Activated T-helper 17 cell treated with anti-CD3 and anti-CD28 coated beads, Interleukin-2, amount 50 U/mL, for 72 hours (primary cell): ENCODE measurements at regions not wholly inside any gene's neighbourhood (a gene's known extent, or its start where the extent isn't known, plus 50 kb on each side); places are given as distances from the start of the nearest gene placed in this dataset.

Experiments used
- ATAC-seq: fragments of 150-1000 bp; cut with Tn5 transposase; replicated peaks from 2 replicates; pipeline ENCODE4 v1.10.0; 2021; ENCODE audit warnings: mild to moderate bottlenecking, moderate library complexity
- H3K27ac Mint-ChIP-seq: one replicate; pipeline ENCODE4 v1.8.0; 2022; ENCODE audit warnings: mixed read lengths
- H3K27me3 Mint-ChIP-seq: one replicate; pipeline ENCODE4 v1.8.0; 2022; ENCODE audit warnings: mixed read lengths
- H3K36me3 Mint-ChIP-seq: one replicate; pipeline ENCODE4 v1.8.0; 2022; ENCODE audit warnings: low read depth, mild to moderate bottlenecking, mixed read lengths
- H3K4me1 Mint-ChIP-seq: one replicate; pipeline ENCODE4 v1.8.0; 2022; ENCODE audit warnings: mixed read lengths
- H3K4me3 Mint-ChIP-seq: one replicate; pipeline ENCODE4 v1.8.0; 2022; ENCODE audit warnings: mild to moderate bottlenecking, mixed read lengths
- H3K9me3 Mint-ChIP-seq: one replicate; pipeline ENCODE4 v1.8.0; 2022; ENCODE audit warnings: mixed read lengths

GRCh38 chr10:58140691-58141347, 126.9 kb downstream of the IPMK start:
- no peak for ATAC-seq
- peaks cover 11% of the 10 kb centered on the region for H3K27me3 Mint-ChIP-seq

GRCh38 chr10:58140054-58140453, 127.6 kb downstream of the IPMK start:
- no peaks in the 10 kb centered on the region for H3K9me3 Mint-ChIP-seq
- no peak for ATAC-seq
- H3K4me3 Mint-ChIP-seq, result no peak overlapping the region
- no peak overlapping the region for H3K27ac Mint-ChIP-seq
- peaks cover 11% of the 10 kb centered on the region for H3K27me3 Mint-ChIP-seq
- H3K36me3 Mint-ChIP-seq, result no peaks in the 10 kb centered on the region
- H3K4me1 Mint-ChIP-seq, result no peaks in the 10 kb centered on the region

More at GRCh38 chr10:58140691-58141347, 126.9 kb downstream of the IPMK start:
- Mint-ChIP-seq H3K9me3 (no peaks in the 10 kb centered on the region), H3K4me3 (no peak overlapping the region), H3K27ac (no peak overlapping the region), H3K4me1 (no peaks in the 10 kb centered on the region), H3K36me3 (no peaks in the 10 kb centered on the region)

GRCh38 chr10:58137813-58138212, 129.9 kb downstream of the IPMK start:
- Mint-ChIP-seq H3K36me3 (no peaks in the 10 kb centered on the region), H3K27me3 (peaks cover 11% of the 10 kb centered on the region), H3K27ac (no peak overlapping the region), H3K4me3 (no peak overlapping the region), H3K4me1 (no peaks in the 10 kb centered on the region), H3K9me3 (no peaks in the 10 kb centered on the region)
- no peak for ATAC-seq

GRCh38 chr10:58115218-58116050, 152.3 kb downstream of the IPMK start:
- no peaks in the 10 kb centered on the region for H3K36me3 Mint-ChIP-seq
- H3K27ac Mint-ChIP-seq, result no peak overlapping the region
- ATAC-seq, result no peak
- H3K4me1 Mint-ChIP-seq, result no peaks in the 10 kb centered on the region
- peaks cover 3% of the 10 kb centered on the region for H3K27me3 Mint-ChIP-seq
- H3K4me3 Mint-ChIP-seq, result no peak overlapping the region
- H3K9me3 Mint-ChIP-seq, result no peaks in the 10 kb centered on the region

GRCh38 chr10:58109731-58110130, 158.0 kb downstream of the IPMK start:
- no peak overlapping the region for H3K27ac Mint-ChIP-seq
- no peaks in the 10 kb centered on the region for H3K36me3 Mint-ChIP-seq
- peaks cover 3% of the 10 kb centered on the region for H3K27me3 Mint-ChIP-seq
- H3K4me1 Mint-ChIP-seq, result no peaks in the 10 kb centered on the region
- no peak for ATAC-seq
- H3K4me3 Mint-ChIP-seq, result no peak overlapping the region
- no peaks in the 10 kb centered on the region for H3K9me3 Mint-ChIP-seq

GRCh38 chr10:58107506-58107905, 160.2 kb downstream of the IPMK start:
- Mint-ChIP-seq H3K4me1 (no peaks in the 10 kb centered on the region), H3K9me3 (no peaks in the 10 kb centered on the region), H3K4me3 (no peak overlapping the region), H3K27me3 (peaks cover 1% of the 10 kb centered on the region), H3K27ac (no peak overlapping the region), H3K36me3 (no peaks in the 10 kb centered on the region)
- ATAC-seq, result peak; percentile 34

GRCh38 chr10:58106211-58107035, 161.3 kb downstream of the IPMK start:
- H3K36me3 Mint-ChIP-seq, result no peaks in the 10 kb centered on the region
- no peak overlapping the region for H3K4me3 Mint-ChIP-seq
- no peaks in the 10 kb centered on the region for H3K9me3 Mint-ChIP-seq
- no peak overlapping the region for H3K27ac Mint-ChIP-seq
- ATAC-seq, result no peak
- peaks cover 4% of the 10 kb centered on the region for H3K27me3 Mint-ChIP-seq
- no peaks in the 10 kb centered on the region for H3K4me1 Mint-ChIP-seq

- H3K27ac Mint-ChIP-seq, result no peak overlapping the region
- no peak overlapping the region for H3K4me3 Mint-ChIP-seq
- ATAC-seq, result no peak
- H3K9me3 Mint-ChIP-seq, result no peaks in the 10 kb centered on the region
- H3K36me3 Mint-ChIP-seq, result no peaks in the 10 kb centered on the region
- H3K27me3 Mint-ChIP-seq, result peaks cover 4% of the 10 kb centered on the region
- no peaks in the 10 kb centered on the region for H3K4me1 Mint-ChIP-seq
Measured at GRCh38 chr10:58104351-58104751, 163.3 kb downstream of the IPMK start.

- Mint-ChIP-seq H3K27me3 (peaks cover 4% of the 10 kb centered on the region), H3K4me3 (no peak overlapping the region), H3K4me1 (no peaks in the 10 kb centered on the region), H3K36me3 (no peaks in the 10 kb centered on the region), H3K27ac (no peak overlapping the region), H3K9me3 (no peaks in the 10 kb centered on the region)
- no peak for ATAC-seq
Measured at GRCh38 chr10:58102897-58103296, 164.8 kb downstream of the IPMK start.

GRCh38 chr10:58101682-58102081, 166.0 kb downstream of the IPMK start:
- ATAC-seq, result no peak

GRCh38 chr10:58094985-58095718, 172.5 kb downstream of the IPMK start:
- Mint-ChIP-seq H3K4me1 (no peaks in the 10 kb centered on the region), H3K27ac (no peak overlapping the region), H3K36me3 (no peaks in the 10 kb centered on the region), H3K4me3 (no peak overlapping the region), H3K9me3 (no peaks in the 10 kb centered on the region), H3K27me3 (no peaks in the 10 kb centered on the region)
- no peak for ATAC-seq

More at GRCh38 chr10:58101682-58102081, 166.0 kb downstream of the IPMK start:
- no peaks in the 10 kb centered on the region for H3K9me3 Mint-ChIP-seq
- H3K4me1 Mint-ChIP-seq, result no peaks in the 10 kb centered on the region
- H3K36me3 Mint-ChIP-seq, result no peaks in the 10 kb centered on the region
- no peak overlapping the region for H3K27ac Mint-ChIP-seq
- peaks cover 4% of the 10 kb centered on the region for H3K27me3 Mint-ChIP-seq
- no peak overlapping the region for H3K4me3 Mint-ChIP-seq

GRCh38 chr10:58091886-58092285, 175.8 kb downstream of the IPMK start:
- Mint-ChIP-seq H3K4me3 (no peak overlapping the region), H3K9me3 (no peaks in the 10 kb centered on the region), H3K36me3 (no peaks in the 10 kb centered on the region), H3K27ac (no peak overlapping the region), H3K4me1 (no peaks in the 10 kb centered on the region), H3K27me3 (peaks cover 8% of the 10 kb centered on the region)
- no peak for ATAC-seq

- Mint-ChIP-seq H3K9me3 (no peaks in the 10 kb centered on the region), H3K4me1 (no peaks in the 10 kb centered on the region), H3K36me3 (no peaks in the 10 kb centered on the region), H3K4me3 (no peak overlapping the region), H3K27ac (no peak overlapping the region), H3K27me3 (peaks cover 8% of the 10 kb centered on the region)
- ATAC-seq, result no peak
Measured at GRCh38 chr10:58089739-58090138, 178.0 kb downstream of the IPMK start.

- Mint-ChIP-seq H3K27me3 (peaks cover 12% of the 10 kb centered on the region), H3K4me3 (no peak overlapping the region), H3K9me3 (no peaks in the 10 kb centered on the region), H3K36me3 (no peaks in the 10 kb centered on the region), H3K27ac (no peak overlapping the region), H3K4me1 (no peaks in the 10 kb centered on the region)
- no peak for ATAC-seq
Measured at GRCh38 chr10:58087896-58088295, 179.8 kb downstream of the IPMK start.
